Thyroid gland (tissue), 4 donors: ENCODE measurements at regions not wholly inside any gene's neighbourhood (a gene's known extent, or its start where the extent isn't known, plus 50 kb on each side); places are given as distances from the start of the nearest gene placed in this dataset.

ENCODE experiments used
- POLR2A ChIP-seq, 2 donors: fragments of 450-650 bp; IDR thresholded peaks; one replicate each; pipeline ENCODE4 v1.6.1; 2017; ENCODE audit warnings: antibody characterized with exemption in 2 of 2, mild to moderate bottlenecking in 2 of 2, moderate library complexity in 1 of 2
- TF ChIP-seq, protein P1 (sequence below), 6 experiments: fragments of 200-600 bp in 3 of 6; fragments of 450-650 bp in 3 of 6; sonication (generic) in 3 of 6; IDR thresholded peaks; one replicate each; pipeline ENCODE4 v1.5.1; 2016 to 2019; ENCODE audit warnings: antibody characterized with exemption in 6 of 6, mild to moderate bottlenecking in 2 of 6, inconsistent platforms in 1 of 6, moderate library complexity in 1 of 6

GRCh38 chr3:18672561-18672960 lies 247.4 kb upstream of the SATB1 start:
- TF ChIP-seq POLR2A (IDR thresholded peaks at IDR 0.05) = no peak
- TF ChIP-seq, protein P1, sequence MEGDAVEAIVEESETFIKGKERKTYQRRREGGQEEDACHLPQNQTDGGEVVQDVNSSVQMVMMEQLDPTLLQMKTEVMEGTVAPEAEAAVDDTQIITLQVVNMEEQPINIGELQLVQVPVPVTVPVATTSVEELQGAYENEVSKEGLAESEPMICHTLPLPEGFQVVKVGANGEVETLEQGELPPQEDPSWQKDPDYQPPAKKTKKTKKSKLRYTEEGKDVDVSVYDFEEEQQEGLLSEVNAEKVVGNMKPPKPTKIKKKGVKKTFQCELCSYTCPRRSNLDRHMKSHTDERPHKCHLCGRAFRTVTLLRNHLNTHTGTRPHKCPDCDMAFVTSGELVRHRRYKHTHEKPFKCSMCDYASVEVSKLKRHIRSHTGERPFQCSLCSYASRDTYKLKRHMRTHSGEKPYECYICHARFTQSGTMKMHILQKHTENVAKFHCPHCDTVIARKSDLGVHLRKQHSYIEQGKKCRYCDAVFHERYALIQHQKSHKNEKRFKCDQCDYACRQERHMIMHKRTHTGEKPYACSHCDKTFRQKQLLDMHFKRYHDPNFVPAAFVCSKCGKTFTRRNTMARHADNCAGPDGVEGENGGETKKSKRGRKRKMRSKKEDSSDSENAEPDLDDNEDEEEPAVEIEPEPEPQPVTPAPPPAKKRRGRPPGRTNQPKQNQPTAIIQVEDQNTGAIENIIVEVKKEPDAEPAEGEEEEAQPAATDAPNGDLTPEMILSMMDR (IDR thresholded peaks at IDR 0.05) = no peak
